HG02571 (cell line): ENCODE measurements at regions not wholly inside any gene's neighbourhood (a gene's known extent, or its start where the extent isn't known, plus 50 kb on each side); places are given as distances from the start of the nearest gene placed in this dataset.

Experiments
- ATAC-seq: cut with Tn5 transposase; IDR thresholded peaks from one replicate; pipeline ENCODE4 v1.9.1; 2021; ENCODE audit warnings: mild to moderate bottlenecking, moderate library complexity; ENCODE audit not compliant: unreplicated experiment

GRCh38 chr2:215517391-215517790, 81.5 kb upstream of the FN1 start:
- ATAC-seq, result no peak

- ATAC-seq, result no peak
Observed at GRCh38 chr2:215514516-215514915, 78.6 kb upstream of the FN1 start.

- ATAC-seq, result no peak
Observed at GRCh38 chr2:215511454-215512346, 75.8 kb upstream of the FN1 start.

- no peak for ATAC-seq
Observed at GRCh38 chr2:215507836-215508235, 72.0 kb upstream of the FN1 start.

- no peak for ATAC-seq
Observed at GRCh38 chr2:215507136-215507535, 71.3 kb upstream of the FN1 start.

GRCh38 chr2:215506604-215506990, 70.7 kb upstream of the FN1 start:
- no peak for ATAC-seq

GRCh38 chr2:215505044-215505786, 69.3 kb upstream of the FN1 start:
- ATAC-seq, result no peak

GRCh38 chr2:215504547-215504946, 68.7 kb upstream of the FN1 start:
- no peak for ATAC-seq

GRCh38 chr2:215503381-215503780, 67.5 kb upstream of the FN1 start:
- ATAC-seq, result no peak

GRCh38 chr2:215500466-215500865, 64.6 kb upstream of the FN1 start:
- ATAC-seq, result no peak

GRCh38 chr2:215499331-215499730, 63.5 kb upstream of the FN1 start:
- no peak for ATAC-seq

- ATAC-seq, result no peak
Observed at GRCh38 chr2:215498431-215498830, 62.6 kb upstream of the FN1 start.

GRCh38 chr2:215493376-215493775, 57.5 kb upstream of the FN1 start:
- no peak for ATAC-seq

- ATAC-seq, result no peak
Observed at GRCh38 chr2:215489288-215489848, 53.5 kb upstream of the FN1 start.

- no peak for ATAC-seq
Observed at GRCh38 chr2:215487002-215487372, 51.1 kb upstream of the FN1 start.

GRCh38 chr2:215486291-215487001, 50.6 kb upstream of the FN1 start:
- ATAC-seq, result no peak
